ENCODE measurements at regions not wholly inside any gene's neighbourhood (a gene's known extent, or its start where the extent isn't known, plus 50 kb on each side); places are given as distances from the start of the nearest gene placed in this dataset.

DNA sequence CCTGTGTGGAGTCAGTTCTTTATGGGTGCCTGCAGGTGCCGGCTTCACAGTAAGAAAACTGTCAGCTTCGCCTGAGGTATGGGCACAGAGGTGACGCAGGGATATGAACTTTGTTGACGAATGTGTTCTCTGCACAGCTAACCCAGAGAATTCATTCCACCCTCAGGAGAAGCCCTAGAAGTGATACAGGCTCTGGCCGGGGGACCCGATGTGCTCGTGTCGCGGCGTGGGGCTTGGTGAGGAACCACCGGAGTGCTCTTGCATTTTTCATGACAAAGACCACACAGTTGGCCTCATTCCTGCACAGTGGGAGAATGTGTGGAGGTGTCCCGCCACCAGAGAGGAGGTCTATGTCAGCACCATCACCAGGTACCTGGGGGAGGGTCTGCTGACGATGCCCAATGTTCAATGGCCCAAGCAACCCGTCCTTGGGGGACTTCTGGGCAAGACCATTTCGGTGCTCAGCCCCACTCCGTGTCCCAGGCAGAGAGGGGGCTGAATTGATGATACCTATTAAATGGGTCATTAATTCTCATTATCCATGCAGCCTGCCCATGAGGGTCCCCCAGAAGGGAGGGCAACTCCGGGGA lies 147.5 kb upstream of the RTL1 start:
- H3K4me1 Mint-ChIP-seq, result 0 out of 3 replicates have a peak, but pooled peaks cover 2% of the 10 kb centered on the region
- H3K27ac ChIP-seq (ENCODE audit: low read depth), result no peak overlapping the region
- peaks cover 36% of the 10 kb centered on the region for H3K9me3 Mint-ChIP-seq
- H4K20me1 ChIP-seq (replicated peaks; ENCODE audit: insufficient read depth), result no peaks in the 10 kb centered on the region
- no peak overlapping the region for H3K4me3 Mint-ChIP-seq
- peaks cover 12% of the 10 kb centered on the region; the same call in 1 of the 2 replicates for H3K9me2 ChIP-seq (ENCODE audit: insufficient read depth)
- no peaks in the 10 kb centered on the region for H3K79me2 ChIP-seq (replicated peaks; ENCODE audit: insufficient read depth)
- no peaks in the 10 kb centered on the region for H3F3A ChIP-seq (replicated peaks; ENCODE audit: low read depth)
- TF ChIP-seq, protein P1, sequence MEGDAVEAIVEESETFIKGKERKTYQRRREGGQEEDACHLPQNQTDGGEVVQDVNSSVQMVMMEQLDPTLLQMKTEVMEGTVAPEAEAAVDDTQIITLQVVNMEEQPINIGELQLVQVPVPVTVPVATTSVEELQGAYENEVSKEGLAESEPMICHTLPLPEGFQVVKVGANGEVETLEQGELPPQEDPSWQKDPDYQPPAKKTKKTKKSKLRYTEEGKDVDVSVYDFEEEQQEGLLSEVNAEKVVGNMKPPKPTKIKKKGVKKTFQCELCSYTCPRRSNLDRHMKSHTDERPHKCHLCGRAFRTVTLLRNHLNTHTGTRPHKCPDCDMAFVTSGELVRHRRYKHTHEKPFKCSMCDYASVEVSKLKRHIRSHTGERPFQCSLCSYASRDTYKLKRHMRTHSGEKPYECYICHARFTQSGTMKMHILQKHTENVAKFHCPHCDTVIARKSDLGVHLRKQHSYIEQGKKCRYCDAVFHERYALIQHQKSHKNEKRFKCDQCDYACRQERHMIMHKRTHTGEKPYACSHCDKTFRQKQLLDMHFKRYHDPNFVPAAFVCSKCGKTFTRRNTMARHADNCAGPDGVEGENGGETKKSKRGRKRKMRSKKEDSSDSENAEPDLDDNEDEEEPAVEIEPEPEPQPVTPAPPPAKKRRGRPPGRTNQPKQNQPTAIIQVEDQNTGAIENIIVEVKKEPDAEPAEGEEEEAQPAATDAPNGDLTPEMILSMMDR (conservative IDR thresholded peaks at IDR 0.05; ENCODE audit: low read depth in 2 of 2), result no peak
- H3K27me3 Mint-ChIP-seq (ENCODE audit: insufficient read depth, low read depth, poor library complexity), result peaks cover 2% of the 10 kb centered on the region
- no peak overlapping the region for H3K4me3 ChIP-seq
- H2AFZ ChIP-seq, result no peak overlapping the region
- no peak for ATAC-seq
- H3K27me3 ChIP-seq (ENCODE audit: insufficient read depth), result no peaks in the 10 kb centered on the region
- no peak for DNase-seq (ENCODE audit: low spot score)
- no peak overlapping the region for H3K4me2 ChIP-seq
- no peak overlapping the region for H3K27ac Mint-ChIP-seq
- H3K36me3 Mint-ChIP-seq (ENCODE audit: low read depth), result no peaks in the 10 kb centered on the region
- no peaks in the 10 kb centered on the region for H3K4me1 ChIP-seq (ENCODE audit: insufficient read depth)
- H3K36me3 ChIP-seq (ENCODE audit: insufficient read depth), result no peaks in the 10 kb centered on the region

DNA sequence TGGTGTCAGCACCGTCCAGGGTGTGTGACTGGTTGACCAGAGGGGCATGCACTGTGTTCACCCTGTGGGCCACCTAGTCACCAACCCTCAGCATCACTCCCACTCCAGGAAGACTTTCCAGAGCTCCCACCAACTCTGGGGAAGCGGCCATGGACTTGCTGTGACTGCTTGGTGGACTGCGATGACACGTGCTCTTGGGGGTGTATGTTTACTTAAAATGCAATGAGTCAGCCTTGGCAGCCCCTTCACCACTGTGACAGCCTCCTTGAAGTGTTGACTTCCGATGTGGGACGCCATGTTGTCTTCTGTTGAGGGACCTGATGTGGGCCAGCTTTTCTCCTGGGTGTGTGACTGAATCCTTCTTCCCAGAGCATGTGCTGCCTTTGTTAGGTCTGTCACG lies 151.1 kb upstream of the RTL1 start:
- H3K4me3 ChIP-seq, result no peak overlapping the region
- H3K4me1 ChIP-seq (ENCODE audit: insufficient read depth), result no peaks in the 10 kb centered on the region
- Mint-ChIP-seq H3K27ac (no peak overlapping the region), H3K36me3 (ENCODE audit: low read depth) (no peaks in the 10 kb centered on the region), H3K4me1 (0 out of 3 replicates have a peak, but pooled peaks cover 2% of the 10 kb centered on the region), H3K4me3 (no peak overlapping the region), H3K9me3 (peaks cover 28% of the 10 kb centered on the region), H3K27me3 (ENCODE audit: insufficient read depth, low read depth, poor library complexity) (no peaks in the 10 kb centered on the region)
- no peaks in the 10 kb centered on the region for H3K36me3 ChIP-seq (ENCODE audit: insufficient read depth)
- DNase-seq (ENCODE audit: low spot score) (no peak), ATAC-seq (no peak)
- peaks cover 12% of the 10 kb centered on the region; the same call in 1 of the 2 replicates for H3K9me2 ChIP-seq (ENCODE audit: insufficient read depth)
- H2AFZ ChIP-seq, result no peak overlapping the region
- no peaks in the 10 kb centered on the region for H4K20me1 ChIP-seq (replicated peaks; ENCODE audit: insufficient read depth)
- H3K27me3 ChIP-seq (ENCODE audit: insufficient read depth), result no peaks in the 10 kb centered on the region
- H3K4me2 ChIP-seq, result no peak overlapping the region
- H3F3A ChIP-seq (replicated peaks; ENCODE audit: low read depth), result no peaks in the 10 kb centered on the region
- H3K27ac ChIP-seq (ENCODE audit: low read depth), result no peak overlapping the region
- no peaks in the 10 kb centered on the region for H3K79me2 ChIP-seq (replicated peaks; ENCODE audit: insufficient read depth)
- TF ChIP-seq ZNF331 (CRISPR knock-in tag; IDR thresholded peaks at IDR 0.05; ENCODE audit: low read depth) (no peak), EZH2 (IDR thresholded peaks at IDR 0.05; ENCODE audit: low read depth, unreplicated experiment) (no peak), NANOG (IDR thresholded peaks at IDR 0.05; ENCODE audit: borderline replicate concordance) (no peak), EZH2phosphoT487 (IDR thresholded peaks at IDR 0.05; ENCODE audit: unreplicated experiment) (no peak), CREB1 (CRISPR knock-in tag; IDR thresholded peaks at IDR 0.05; ENCODE audit: low read depth) (no peak), POLR2AphosphoS5 (IDR thresholded peaks at IDR 0.05; ENCODE audit: low read depth) (no peak), STAT1 (IDR thresholded peaks at IDR 0.05; ENCODE audit: unreplicated experiment) (no peak), ZNF114 (CRISPR knock-in tag; IDR thresholded peaks at IDR 0.05) (no peak), JUNB (IDR thresholded peaks at IDR 0.05; ENCODE audit: unreplicated experiment) (no peak)
- TF ChIP-seq, protein P2, sequence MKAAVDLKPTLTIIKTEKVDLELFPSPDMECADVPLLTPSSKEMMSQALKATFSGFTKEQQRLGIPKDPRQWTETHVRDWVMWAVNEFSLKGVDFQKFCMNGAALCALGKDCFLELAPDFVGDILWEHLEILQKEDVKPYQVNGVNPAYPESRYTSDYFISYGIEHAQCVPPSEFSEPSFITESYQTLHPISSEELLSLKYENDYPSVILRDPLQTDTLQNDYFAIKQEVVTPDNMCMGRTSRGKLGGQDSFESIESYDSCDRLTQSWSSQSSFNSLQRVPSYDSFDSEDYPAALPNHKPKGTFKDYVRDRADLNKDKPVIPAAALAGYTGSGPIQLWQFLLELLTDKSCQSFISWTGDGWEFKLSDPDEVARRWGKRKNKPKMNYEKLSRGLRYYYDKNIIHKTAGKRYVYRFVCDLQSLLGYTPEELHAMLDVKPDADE (IDR thresholded peaks at IDR 0.05), result no peak
- TF ChIP-seq, protein P3, sequence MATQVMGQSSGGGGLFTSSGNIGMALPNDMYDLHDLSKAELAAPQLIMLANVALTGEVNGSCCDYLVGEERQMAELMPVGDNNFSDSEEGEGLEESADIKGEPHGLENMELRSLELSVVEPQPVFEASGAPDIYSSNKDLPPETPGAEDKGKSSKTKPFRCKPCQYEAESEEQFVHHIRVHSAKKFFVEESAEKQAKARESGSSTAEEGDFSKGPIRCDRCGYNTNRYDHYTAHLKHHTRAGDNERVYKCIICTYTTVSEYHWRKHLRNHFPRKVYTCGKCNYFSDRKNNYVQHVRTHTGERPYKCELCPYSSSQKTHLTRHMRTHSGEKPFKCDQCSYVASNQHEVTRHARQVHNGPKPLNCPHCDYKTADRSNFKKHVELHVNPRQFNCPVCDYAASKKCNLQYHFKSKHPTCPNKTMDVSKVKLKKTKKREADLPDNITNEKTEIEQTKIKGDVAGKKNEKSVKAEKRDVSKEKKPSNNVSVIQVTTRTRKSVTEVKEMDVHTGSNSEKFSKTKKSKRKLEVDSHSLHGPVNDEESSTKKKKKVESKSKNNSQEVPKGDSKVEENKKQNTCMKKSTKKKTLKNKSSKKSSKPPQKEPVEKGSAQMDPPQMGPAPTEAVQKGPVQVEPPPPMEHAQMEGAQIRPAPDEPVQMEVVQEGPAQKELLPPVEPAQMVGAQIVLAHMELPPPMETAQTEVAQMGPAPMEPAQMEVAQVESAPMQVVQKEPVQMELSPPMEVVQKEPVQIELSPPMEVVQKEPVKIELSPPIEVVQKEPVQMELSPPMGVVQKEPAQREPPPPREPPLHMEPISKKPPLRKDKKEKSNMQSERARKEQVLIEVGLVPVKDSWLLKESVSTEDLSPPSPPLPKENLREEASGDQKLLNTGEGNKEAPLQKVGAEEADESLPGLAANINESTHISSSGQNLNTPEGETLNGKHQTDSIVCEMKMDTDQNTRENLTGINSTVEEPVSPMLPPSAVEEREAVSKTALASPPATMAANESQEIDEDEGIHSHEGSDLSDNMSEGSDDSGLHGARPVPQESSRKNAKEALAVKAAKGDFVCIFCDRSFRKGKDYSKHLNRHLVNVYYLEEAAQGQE (IDR thresholded peaks at IDR 0.05; ENCODE audit: unreplicated experiment), result no peak
- TF ChIP-seq, protein P1 (conservative IDR thresholded peaks at IDR 0.05; ENCODE audit: low read depth in 2 of 2), result no peak
